ENCODE measurements at regions not wholly inside any gene's neighbourhood (a gene's known extent, or its start where the extent isn't known, plus 50 kb on each side); places are given as distances from the start of the nearest gene placed in this dataset.

GRCh38 chr18:68234676-68235075 lies 480.2 kb downstream of the TMX3 start:
- DNase-seq (ENCODE audit: low read depth) = no peak
- no peak overlapping the region for H3K4me3 ChIP-seq (ENCODE audit: low read depth, low read length)
- TF ChIP-seq, protein P1, sequence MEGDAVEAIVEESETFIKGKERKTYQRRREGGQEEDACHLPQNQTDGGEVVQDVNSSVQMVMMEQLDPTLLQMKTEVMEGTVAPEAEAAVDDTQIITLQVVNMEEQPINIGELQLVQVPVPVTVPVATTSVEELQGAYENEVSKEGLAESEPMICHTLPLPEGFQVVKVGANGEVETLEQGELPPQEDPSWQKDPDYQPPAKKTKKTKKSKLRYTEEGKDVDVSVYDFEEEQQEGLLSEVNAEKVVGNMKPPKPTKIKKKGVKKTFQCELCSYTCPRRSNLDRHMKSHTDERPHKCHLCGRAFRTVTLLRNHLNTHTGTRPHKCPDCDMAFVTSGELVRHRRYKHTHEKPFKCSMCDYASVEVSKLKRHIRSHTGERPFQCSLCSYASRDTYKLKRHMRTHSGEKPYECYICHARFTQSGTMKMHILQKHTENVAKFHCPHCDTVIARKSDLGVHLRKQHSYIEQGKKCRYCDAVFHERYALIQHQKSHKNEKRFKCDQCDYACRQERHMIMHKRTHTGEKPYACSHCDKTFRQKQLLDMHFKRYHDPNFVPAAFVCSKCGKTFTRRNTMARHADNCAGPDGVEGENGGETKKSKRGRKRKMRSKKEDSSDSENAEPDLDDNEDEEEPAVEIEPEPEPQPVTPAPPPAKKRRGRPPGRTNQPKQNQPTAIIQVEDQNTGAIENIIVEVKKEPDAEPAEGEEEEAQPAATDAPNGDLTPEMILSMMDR (IDR thresholded peaks at IDR 0.05; ENCODE audit: insufficient read depth, low read depth, low read length, missing control alignments) = no peak

- no peak for DNase-seq (ENCODE audit: low read depth)
- H3K4me3 ChIP-seq (ENCODE audit: low read depth, low read length) = no peak overlapping the region
- TF ChIP-seq, protein P1 (IDR thresholded peaks at IDR 0.05; ENCODE audit: insufficient read depth, low read depth, low read length, missing control alignments) = no peak
Observed at GRCh38 chr18:68234131-68234530, 480.8 kb downstream of the TMX3 start.

DNA sequence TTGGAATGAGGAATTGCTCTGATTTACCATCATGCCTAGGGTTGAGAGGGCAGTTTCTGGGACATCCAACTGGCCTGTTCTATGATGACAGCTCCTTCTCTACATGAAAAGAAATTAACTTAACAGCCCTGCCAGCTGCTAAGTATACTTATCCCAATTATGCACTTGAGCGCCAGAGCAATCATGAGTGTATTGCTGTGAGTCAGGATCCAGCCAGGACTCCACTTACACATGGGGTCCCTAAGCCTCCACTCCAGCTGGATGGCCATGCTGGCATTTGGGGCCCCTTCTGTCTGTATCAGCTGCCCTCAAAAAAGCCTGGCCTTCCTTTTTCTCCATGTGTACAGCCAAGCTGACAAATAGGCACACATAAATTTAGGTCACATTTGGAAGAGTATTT lies 481.9 kb downstream of the TMX3 start:
- TF ChIP-seq, protein P1 (IDR thresholded peaks at IDR 0.05; ENCODE audit: insufficient read depth, low read depth, low read length, missing control alignments) = no peak
- no peak for DNase-seq (ENCODE audit: low read depth)
- H3K4me3 ChIP-seq (ENCODE audit: low read depth, low read length) = no peak overlapping the region

DNA sequence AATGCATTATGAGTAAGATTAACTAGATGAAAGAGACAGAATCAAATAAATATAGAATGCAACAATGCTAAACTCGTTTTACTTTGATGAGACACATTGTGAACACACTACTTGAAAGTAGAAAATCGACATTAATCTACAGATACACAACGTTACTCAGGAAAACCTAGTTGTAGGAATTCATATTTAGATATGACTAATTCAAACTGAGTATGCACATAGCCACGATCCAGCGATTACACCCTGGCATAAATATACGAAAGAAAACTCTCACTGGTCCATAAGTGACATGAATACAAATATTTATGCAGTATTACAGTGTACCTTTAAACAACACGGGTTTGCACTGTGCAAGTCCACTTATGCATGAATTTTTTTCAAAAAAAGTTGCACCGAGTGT lies 485.6 kb downstream of the TMX3 start:
- no peak for DNase-seq (ENCODE audit: low read depth)
- no peak overlapping the region for H3K4me3 ChIP-seq (ENCODE audit: low read depth, low read length)
- TF ChIP-seq, protein P1 (IDR thresholded peaks at IDR 0.05; ENCODE audit: insufficient read depth, low read depth, low read length, missing control alignments) = no peak

DNA sequence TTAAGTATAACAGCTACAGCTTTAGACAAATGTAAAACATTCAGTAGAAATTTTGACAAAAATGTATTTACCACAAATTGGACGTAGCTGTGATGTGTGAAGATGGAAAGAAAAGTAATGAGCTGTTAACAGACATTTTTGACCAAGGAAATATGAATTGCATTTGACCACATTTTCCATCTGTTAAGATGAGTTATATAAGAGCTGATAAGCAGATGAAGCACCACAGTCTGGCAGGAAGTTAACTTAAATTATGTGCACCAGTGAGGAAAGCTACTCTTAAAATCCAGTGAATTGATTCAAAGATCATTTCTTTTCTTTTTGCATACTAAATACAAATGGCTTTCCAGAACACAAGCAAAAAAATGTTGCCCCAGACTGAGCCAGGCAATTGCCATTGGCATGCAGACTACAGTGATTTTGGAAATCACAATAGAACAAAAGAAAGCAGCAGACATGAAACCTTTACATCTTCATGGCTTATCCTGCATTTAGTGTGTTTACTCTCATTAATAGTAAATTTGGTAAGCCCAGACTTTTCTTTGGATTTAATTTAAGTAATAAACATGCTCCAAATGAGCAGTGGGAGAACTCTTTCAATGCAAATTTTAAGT lies 493.7 kb downstream of the TMX3 start:
- TF ChIP-seq, protein P1 (IDR thresholded peaks at IDR 0.05; ENCODE audit: insufficient read depth, low read depth, low read length, missing control alignments) = no peak
- H3K4me3 ChIP-seq (ENCODE audit: low read depth, low read length) = no peak overlapping the region
- no peak for DNase-seq (ENCODE audit: low read depth)

DNA sequence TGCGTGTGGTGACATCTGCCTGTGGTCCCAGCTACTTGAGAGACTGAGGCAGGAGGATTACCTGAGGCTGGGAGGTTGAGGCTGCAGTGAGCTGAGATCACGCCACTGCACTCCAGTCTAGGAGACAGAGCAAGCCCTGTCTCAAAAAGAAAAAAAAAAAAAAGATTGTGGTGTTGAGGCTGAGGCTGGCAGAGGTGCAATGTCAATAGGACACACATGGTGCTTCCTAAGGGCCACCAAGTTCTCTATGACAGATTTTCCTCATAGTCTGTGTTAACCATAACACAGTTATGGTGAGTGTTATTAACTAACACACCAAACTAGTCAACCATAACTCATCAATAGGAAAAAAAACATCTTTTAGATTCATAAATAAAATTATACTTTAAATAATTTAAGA lies 494.4 kb downstream of the TMX3 start:
- H3K4me3 ChIP-seq (ENCODE audit: low read depth, low read length) = no peak overlapping the region

More for the DNA sequence above, 494.4 kb downstream of the TMX3 start:
- DNase-seq (ENCODE audit: low read depth) = no peak
- TF ChIP-seq, protein P1 (IDR thresholded peaks at IDR 0.05; ENCODE audit: insufficient read depth, low read depth, low read length, missing control alignments) = no peak
